Activated CD4-positive, alpha-beta memory T cell treated with anti-CD3 and anti-CD28 coated beads for 36 hours (primary cell): ENCODE measurements at regions not wholly inside any gene's neighbourhood (a gene's known extent, or its start where the extent isn't known, plus 50 kb on each side); places are given as distances from the start of the nearest gene placed in this dataset.

Source experiments
- CTCF ChIA-PET: fragments of 350-600 bp; sonication (Branson Sonifier 250); formaldehyde crosslinking; loops from one replicate; lab custom pipeline; 2021; ENCODE audit warnings: antibody characterized with exemption, inconsistent platforms; lab: Charles Lee
- POLR2A ChIA-PET: fragments of 350-600 bp; sonication (Branson Sonifier 250); formaldehyde crosslinking; loops from one replicate; lab custom pipeline; 2021; ENCODE audit warnings: antibody characterized with exemption; lab: Charles Lee
- DNase-seq: peaks from one replicate; pipeline ENCODE4 v3.0.0-alpha.2; 2020
- H3K27ac Mint-ChIP-seq: one replicate; pipeline ENCODE4 v1.8.0; 2021; ENCODE audit warnings: mixed read lengths
- H3K27me3 Mint-ChIP-seq: one replicate; pipeline ENCODE4 v1.8.0; 2021; ENCODE audit warnings: mixed read lengths
- H3K36me3 Mint-ChIP-seq: one replicate; pipeline ENCODE4 v1.8.0; 2021; ENCODE audit warnings: mixed read lengths
- H3K4me1 Mint-ChIP-seq: one replicate; pipeline ENCODE4 v1.8.0; 2021; ENCODE audit warnings: low read depth, mixed read lengths
- H3K4me3 Mint-ChIP-seq: one replicate; pipeline ENCODE4 v1.8.0; 2021; ENCODE audit warnings: mild to moderate bottlenecking, mixed read lengths
- H3K9me3 Mint-ChIP-seq: one replicate; pipeline ENCODE4 v1.8.0; 2021; ENCODE audit warnings: mixed read lengths
- intact Hi-C: fragments of 100-400 bp; cut with micrococcal nuclease; formaldehyde crosslinking; loops from one replicate; pipeline ENCODE4 v1.15.1; 2023

GRCh38 chr4:98722000-98722399 lies 63.6 kb upstream of the TSPAN5 start:
- H3K27me3 Mint-ChIP-seq: no peaks in the 10 kb centered on the region
- CTCF ChIA-PET: interaction anchor here (1.0 kb wide), 1 partner anchor 13 kb away, joined by 3 read pairs; no protein-coding TSS in a partner anchor
- intact Hi-C loops: no loop called here
- DNase-seq: no peak
- H3K4me3 Mint-ChIP-seq: no peak overlapping the region
- H3K36me3 Mint-ChIP-seq: peaks cover 6% of the 10 kb centered on the region
- H3K9me3 Mint-ChIP-seq: peaks cover 26% of the 10 kb centered on the region
- H3K4me1 Mint-ChIP-seq: no peaks in the 10 kb centered on the region
- POLR2A ChIA-PET: no interaction called here
- H3K27ac Mint-ChIP-seq: no peak overlapping the region

GRCh38 chr4:98720871-98721480 lies 62.6 kb upstream of the TSPAN5 start:
- H3K27me3 Mint-ChIP-seq: no peaks in the 10 kb centered on the region
- no peak overlapping the region for H3K4me3 Mint-ChIP-seq
- intact Hi-C loops: no loop called here
- CTCF ChIA-PET: interaction anchor here (1.0 kb wide), 1 partner anchor 12 kb away, joined by 3 read pairs; no protein-coding TSS in a partner anchor
- POLR2A ChIA-PET: no interaction called here
- peaks cover 6% of the 10 kb centered on the region for H3K36me3 Mint-ChIP-seq
- DNase-seq: no peak
- no peak overlapping the region for H3K27ac Mint-ChIP-seq
- H3K4me1 Mint-ChIP-seq: no peaks in the 10 kb centered on the region
- H3K9me3 Mint-ChIP-seq: peaks cover 26% of the 10 kb centered on the region

GRCh38 chr4:98716796-98717195 lies 58.4 kb upstream of the TSPAN5 start:
- intact Hi-C loops: no loop called here
- no peak for DNase-seq
- H3K27ac Mint-ChIP-seq: no peak overlapping the region
- peaks cover 2% of the 10 kb centered on the region for H3K9me3 Mint-ChIP-seq
- H3K4me1 Mint-ChIP-seq: no peaks in the 10 kb centered on the region
- no peaks in the 10 kb centered on the region for H3K27me3 Mint-ChIP-seq
- H3K36me3 Mint-ChIP-seq: no peaks in the 10 kb centered on the region
- POLR2A ChIA-PET: no interaction called here
- CTCF ChIA-PET: no interaction called here
- no peak overlapping the region for H3K4me3 Mint-ChIP-seq

GRCh38 chr4:98712607-98713006 lies 54.2 kb upstream of the TSPAN5 start:
- intact Hi-C loops: no loop called here
- H3K27ac Mint-ChIP-seq: no peak overlapping the region
- H3K4me3 Mint-ChIP-seq: no peak overlapping the region
- H3K4me1 Mint-ChIP-seq: no peaks in the 10 kb centered on the region
- H3K27me3 Mint-ChIP-seq: no peaks in the 10 kb centered on the region
- H3K9me3 Mint-ChIP-seq: peaks cover 6% of the 10 kb centered on the region
- H3K36me3 Mint-ChIP-seq: peaks cover 1% of the 10 kb centered on the region
- ChIA-PET CTCF (no interaction called here), POLR2A (interaction anchor here (0.7 kb wide), 2 partner anchors 53 to 57 kb away, joined by 4 to 6 read pairs; no protein-coding TSS in a partner anchor)
- no peak for DNase-seq

GRCh38 chr4:98711526-98711925 lies 53.1 kb upstream of the TSPAN5 start:
- Mint-ChIP-seq H3K4me1 (peaks cover 9% of the 10 kb centered on the region), H3K27ac (no peak overlapping the region), H3K36me3 (peaks cover 1% of the 10 kb centered on the region), H3K9me3 (peaks cover 6% of the 10 kb centered on the region), H3K27me3 (no peaks in the 10 kb centered on the region), H3K4me3 (no peak overlapping the region)
- no peak for DNase-seq
- POLR2A ChIA-PET: no interaction called here
- intact Hi-C loops: no loop called here
- CTCF ChIA-PET: no interaction called here

- CTCF ChIA-PET: no interaction called here
- H3K27ac Mint-ChIP-seq: no peak overlapping the region
- DNase-seq: no peak
- POLR2A ChIA-PET: no interaction called here
- peaks cover 16% of the 10 kb centered on the region for H3K4me1 Mint-ChIP-seq
- intact Hi-C loops: no loop called here
- H3K4me3 Mint-ChIP-seq: no peak overlapping the region
- peaks cover 4% of the 10 kb centered on the region for H3K36me3 Mint-ChIP-seq
- peaks cover 11% of the 10 kb centered on the region for H3K9me3 Mint-ChIP-seq
- no peaks in the 10 kb centered on the region for H3K27me3 Mint-ChIP-seq
Observed at GRCh38 chr4:98710831-98711230, 52.4 kb upstream of the TSPAN5 start.
